Smooth muscle cell (in vitro differentiated cells): ENCODE measurements at regions not wholly inside any gene's neighbourhood (a gene's known extent, or its start where the extent isn't known, plus 50 kb on each side); places are given as distances from the start of the nearest gene placed in this dataset.

Source experiments
- DNase-seq: peaks from one replicate; lab custom pipeline; 2025; ENCODE audit not compliant: unreplicated experiment; lab: John Stamatoyannopoulos, UW
- H2AFZ ChIP-seq: fragments of 200-600 bp; sonication (generic); 2 replicates; pipeline ENCODE4 v1.6.0; 2016; ENCODE audit warnings: antibody characterized with exemption, low read depth, mild to moderate bottlenecking
- H3F3A ChIP-seq: fragments of 200-600 bp; sonication (generic); 2 replicates; pipeline ENCODE4 v1.6.0; 2017; ENCODE audit warnings: antibody characterized with exemption, low read depth
- H3K27ac ChIP-seq: fragments of 200-600 bp; sonication (generic); 2 replicates; pipeline ENCODE4 v1.5.1; 2016; ENCODE audit warnings: low read depth, mild to moderate bottlenecking
- H3K27me3 ChIP-seq: fragments of 200-600 bp; sonication (generic); 2 replicates; pipeline ENCODE4 v1.6.1; 2016; ENCODE audit warnings: low read depth, mild to moderate bottlenecking
- H3K36me3 ChIP-seq: fragments of 200-600 bp; sonication (generic); 2 replicates; pipeline ENCODE4 v1.5.1; 2016; ENCODE audit warnings: low read depth
- H3K4me1 ChIP-seq: fragments of 200-600 bp; sonication (generic); 2 replicates; pipeline ENCODE4 v1.5.1; 2016; ENCODE audit warnings: low read depth
- H3K4me2 ChIP-seq: fragments of 200-600 bp; sonication (generic); 2 replicates; pipeline ENCODE4 v1.6.0; 2016; ENCODE audit warnings: mild to moderate bottlenecking
- H3K4me3 ChIP-seq: fragments of 200-600 bp; sonication (generic); 2 replicates; pipeline ENCODE4 v1.5.1; 2016; ENCODE audit warnings: mild to moderate bottlenecking
- H3K79me2 ChIP-seq: fragments of 200-600 bp; sonication (generic); 2 replicates; pipeline ENCODE4 v1.6.0; 2016; ENCODE audit warnings: low read depth, mild to moderate bottlenecking
- H3K9ac ChIP-seq: fragments of 200-600 bp; sonication (generic); 2 replicates; pipeline ENCODE4 v1.6.0; 2016; ENCODE audit warnings: low read depth
- H3K9me3 ChIP-seq: fragments of 200-600 bp; sonication (generic); replicated peaks from 2 replicates; pipeline ENCODE4 v1.5.1; 2016; ENCODE audit warnings: low read depth
- H4K20me1 ChIP-seq: fragments of 200-600 bp; sonication (generic); 2 replicates; pipeline ENCODE4 v1.6.0; 2016; ENCODE audit warnings: low read depth
- CTCF ChIP-seq: fragments of 200-600 bp; sonication (generic); IDR thresholded peaks from 2 replicates; pipeline ENCODE4 v1.5.1; 2017; ENCODE audit warnings: borderline replicate concordance, mild to moderate bottlenecking, antibody characterized with exemption; ENCODE audit not compliant: insufficient read depth, poor library complexity, severe bottlenecking
- WGBS: methylation state at CpG from one replicate; pipeline ENCODE4 v1.1.7; 2016; ENCODE audit warnings: low lambda C conversion rate; 5-methylcytosine and 5-hydroxymethylcytosine counted together

- Histone ChIP-seq H3K9ac (no peak overlapping the region), H3K4me3 (no peak overlapping the region), H3F3A (no peaks in the 10 kb centered on the region), H3K79me2 (no peaks in the 10 kb centered on the region), H3K36me3 (no peaks in the 10 kb centered on the region), H3K4me2 (no peak overlapping the region), H3K9me3 (no peaks in the 10 kb centered on the region), H3K27ac (no peak overlapping the region), H3K27me3 (no peaks in the 10 kb centered on the region), H4K20me1 (no peaks in the 10 kb centered on the region), H2AFZ (no peak overlapping the region), H3K4me1 (no peaks in the 10 kb centered on the region)
- WGBS: 94% methylated on average over 6 of the region's 6 CpGs
- no peak for TF ChIP-seq CTCF
- DNase-seq: no peak
Measured at GRCh38 chr9:79341561-79341960, 230.2 kb upstream of the TLE4 start.

- H2AFZ ChIP-seq: no peak overlapping the region
- no peaks in the 10 kb centered on the region for H3K4me1 ChIP-seq
- no peaks in the 10 kb centered on the region for H3F3A ChIP-seq
- no peak for TF ChIP-seq CTCF
- no peaks in the 10 kb centered on the region for H3K79me2 ChIP-seq
- no peaks in the 10 kb centered on the region for H4K20me1 ChIP-seq
- DNase-seq: no peak
- no peak overlapping the region for H3K9ac ChIP-seq
- no peak overlapping the region for H3K4me3 ChIP-seq
- no peaks in the 10 kb centered on the region for H3K9me3 ChIP-seq
- no peaks in the 10 kb centered on the region for H3K27me3 ChIP-seq
- no peaks in the 10 kb centered on the region for H3K36me3 ChIP-seq
- H3K27ac ChIP-seq: no peak overlapping the region
- H3K4me2 ChIP-seq: no peak overlapping the region
- 28% methylated on average over 3 of the region's 3 CpGs for WGBS
Measured at GRCh38 chr9:79346350-79347020, 225.3 kb upstream of the TLE4 start.

GRCh38 chr9:79352322-79352721, 219.4 kb upstream of the TLE4 start:
- TF ChIP-seq CTCF: no peak
- Histone ChIP-seq H3K4me2 (no peak overlapping the region), H3K36me3 (no peaks in the 10 kb centered on the region), H3K9me3 (no peaks in the 10 kb centered on the region), H3F3A (no peaks in the 10 kb centered on the region), H3K4me3 (no peak overlapping the region), H4K20me1 (no peaks in the 10 kb centered on the region), H3K79me2 (no peaks in the 10 kb centered on the region), H3K9ac (no peak overlapping the region), H2AFZ (no peak overlapping the region), H3K4me1 (no peaks in the 10 kb centered on the region), H3K27me3 (no peaks in the 10 kb centered on the region), H3K27ac (no peak overlapping the region)
- WGBS: 56% methylated on average over 3 of the region's 3 CpGs
- DNase-seq: no peak

GRCh38 chr9:79353856-79354520, 217.8 kb upstream of the TLE4 start:
- Histone ChIP-seq H3K4me2 (no peak overlapping the region), H3K79me2 (no peaks in the 10 kb centered on the region), H4K20me1 (no peaks in the 10 kb centered on the region), H3K4me3 (no peak overlapping the region), H3K27ac (peak overlapping the region; percentile 37), H3F3A (no peaks in the 10 kb centered on the region), H3K9ac (no peak overlapping the region), H3K36me3 (no peaks in the 10 kb centered on the region), H3K27me3 (no peaks in the 10 kb centered on the region), H3K4me1 (no peaks in the 10 kb centered on the region), H2AFZ (no peak overlapping the region), H3K9me3 (no peaks in the 10 kb centered on the region)
- 39% methylated on average over 2 of the region's 2 CpGs for WGBS
- no peak for DNase-seq
- TF ChIP-seq CTCF: no peak
